Chondrocyte (in vitro differentiated cells): ENCODE measurements at regions not wholly inside any gene's neighbourhood (a gene's known extent, or its start where the extent isn't known, plus 50 kb on each side); places are given as distances from the start of the nearest gene placed in this dataset.

Source experiments
- DNase-seq: peaks from one replicate; pipeline ENCODE4 v3.0.0; 2021; ENCODE audit warnings: mixed read lengths, low spot score
- H3K27ac Mint-ChIP-seq: one replicate; pipeline ENCODE4 v1.8.0; 2021; ENCODE audit warnings: mild to moderate bottlenecking, moderate library complexity, mixed read lengths; ENCODE audit not compliant: unreplicated experiment
- H3K27me3 Mint-ChIP-seq: 2 replicates; pipeline ENCODE4 v1.8.0; 2021; ENCODE audit warnings: low read depth, mixed read lengths
- H3K36me3 Mint-ChIP-seq: 2 replicates; pipeline ENCODE4 v1.8.0; 2021; ENCODE audit warnings: low read depth, mixed read lengths
- H3K4me1 Mint-ChIP-seq: 2 replicates; pipeline ENCODE4 v1.8.0; 2021; ENCODE audit warnings: low read depth, mild to moderate bottlenecking, mixed read lengths
- H3K4me3 Mint-ChIP-seq: one replicate; pipeline ENCODE4 v1.8.0; 2021; ENCODE audit warnings: mild to moderate bottlenecking, moderate library complexity, mixed read lengths; ENCODE audit not compliant: unreplicated experiment
- H3K9me3 Mint-ChIP-seq: 2 replicates; pipeline ENCODE4 v1.8.0; 2021; ENCODE audit warnings: low read depth, mixed read lengths
- TF ChIP-seq, protein P1 (sequence below): fragments of 200-600 bp; sonication (generic); IDR thresholded peaks from 2 replicates; pipeline ENCODE4 v1.5.0; 2021; ENCODE audit warnings: antibody characterized with exemption, mild to moderate bottlenecking, moderate library complexity

DNA sequence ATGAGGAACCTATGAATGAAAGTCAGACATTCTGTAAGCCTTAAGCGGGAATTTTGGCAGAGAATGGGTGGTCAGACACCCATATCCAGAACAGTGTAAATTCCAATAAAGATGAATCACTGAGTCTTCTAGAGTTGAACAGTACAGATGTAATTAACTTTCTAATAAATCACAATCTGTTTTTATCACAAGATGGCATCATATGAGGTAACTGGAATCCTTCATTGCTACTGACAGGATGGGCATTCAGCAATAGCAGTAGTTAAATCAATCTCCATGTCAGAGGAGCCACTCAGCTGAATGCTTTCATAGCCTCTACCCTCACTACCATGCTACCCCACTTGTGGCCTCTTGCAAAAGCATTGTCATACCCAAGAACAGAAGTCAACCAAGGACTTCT is 690.3 kb downstream of the AMY1C start:
- Mint-ChIP-seq H3K27me3 (no peaks in the 10 kb centered on the region), H3K9me3 (no peaks in the 10 kb centered on the region), H3K27ac (no peak overlapping the region), H3K4me3 (no peak overlapping the region), H3K36me3 (no peaks in the 10 kb centered on the region), H3K4me1 (no peaks in the 10 kb centered on the region)
- TF ChIP-seq, protein P1, sequence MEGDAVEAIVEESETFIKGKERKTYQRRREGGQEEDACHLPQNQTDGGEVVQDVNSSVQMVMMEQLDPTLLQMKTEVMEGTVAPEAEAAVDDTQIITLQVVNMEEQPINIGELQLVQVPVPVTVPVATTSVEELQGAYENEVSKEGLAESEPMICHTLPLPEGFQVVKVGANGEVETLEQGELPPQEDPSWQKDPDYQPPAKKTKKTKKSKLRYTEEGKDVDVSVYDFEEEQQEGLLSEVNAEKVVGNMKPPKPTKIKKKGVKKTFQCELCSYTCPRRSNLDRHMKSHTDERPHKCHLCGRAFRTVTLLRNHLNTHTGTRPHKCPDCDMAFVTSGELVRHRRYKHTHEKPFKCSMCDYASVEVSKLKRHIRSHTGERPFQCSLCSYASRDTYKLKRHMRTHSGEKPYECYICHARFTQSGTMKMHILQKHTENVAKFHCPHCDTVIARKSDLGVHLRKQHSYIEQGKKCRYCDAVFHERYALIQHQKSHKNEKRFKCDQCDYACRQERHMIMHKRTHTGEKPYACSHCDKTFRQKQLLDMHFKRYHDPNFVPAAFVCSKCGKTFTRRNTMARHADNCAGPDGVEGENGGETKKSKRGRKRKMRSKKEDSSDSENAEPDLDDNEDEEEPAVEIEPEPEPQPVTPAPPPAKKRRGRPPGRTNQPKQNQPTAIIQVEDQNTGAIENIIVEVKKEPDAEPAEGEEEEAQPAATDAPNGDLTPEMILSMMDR, result no peak
- DNase-seq, result no peak

DNA sequence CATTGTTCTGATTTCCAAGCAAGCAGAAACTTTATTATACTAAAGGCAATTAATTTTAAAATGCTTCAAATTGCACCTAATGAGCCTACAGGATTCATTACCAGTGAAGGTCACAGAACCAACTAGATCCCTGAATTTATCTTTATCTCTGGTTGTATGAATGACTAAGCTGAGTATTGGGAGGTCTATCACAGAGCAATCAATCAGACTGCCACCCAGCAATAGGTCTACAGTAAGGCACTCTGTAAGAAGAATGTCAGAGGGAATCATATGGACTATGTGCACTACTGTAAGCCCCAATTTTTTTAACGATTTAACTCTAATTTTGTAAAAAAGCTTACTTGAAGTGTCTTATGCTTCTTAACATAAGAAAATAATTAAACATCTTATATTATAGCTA is 707.0 kb downstream of the AMY1C start:
- Mint-ChIP-seq H3K27me3 (no peaks in the 10 kb centered on the region), H3K4me3 (no peak overlapping the region), H3K36me3 (no peaks in the 10 kb centered on the region), H3K4me1 (no peaks in the 10 kb centered on the region), H3K27ac (no peak overlapping the region), H3K9me3 (peaks cover 45% of the 10 kb centered on the region)
- TF ChIP-seq, protein P1, result no peak
- DNase-seq, result no peak

DNA sequence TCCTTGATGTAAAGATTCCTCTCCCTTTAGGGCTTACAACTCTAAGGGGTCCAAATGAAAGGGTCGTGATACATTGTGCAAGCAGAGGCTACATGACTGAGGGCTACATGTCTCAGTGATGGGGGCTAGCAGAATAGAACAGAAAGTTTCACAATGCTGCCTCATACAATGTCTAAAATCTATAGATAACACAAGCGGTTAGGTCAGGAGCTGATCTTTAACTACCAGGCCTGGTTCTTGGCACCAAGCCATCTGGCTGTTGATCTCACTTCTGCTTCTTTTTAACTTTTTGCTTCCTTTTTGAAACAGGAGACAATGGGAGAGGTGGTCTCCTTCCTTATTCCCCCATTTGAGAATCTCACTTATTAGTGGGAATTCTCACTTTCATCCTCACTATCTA is 710.2 kb downstream of the AMY1C start:
- H3K4me1 Mint-ChIP-seq, result no peaks in the 10 kb centered on the region
- no peak overlapping the region for H3K4me3 Mint-ChIP-seq
- no peak overlapping the region for H3K27ac Mint-ChIP-seq
- H3K36me3 Mint-ChIP-seq, result no peaks in the 10 kb centered on the region
- no peak for DNase-seq
- H3K27me3 Mint-ChIP-seq, result no peaks in the 10 kb centered on the region
- peaks cover 33% of the 10 kb centered on the region for H3K9me3 Mint-ChIP-seq
- TF ChIP-seq, protein P1, result no peak

DNA sequence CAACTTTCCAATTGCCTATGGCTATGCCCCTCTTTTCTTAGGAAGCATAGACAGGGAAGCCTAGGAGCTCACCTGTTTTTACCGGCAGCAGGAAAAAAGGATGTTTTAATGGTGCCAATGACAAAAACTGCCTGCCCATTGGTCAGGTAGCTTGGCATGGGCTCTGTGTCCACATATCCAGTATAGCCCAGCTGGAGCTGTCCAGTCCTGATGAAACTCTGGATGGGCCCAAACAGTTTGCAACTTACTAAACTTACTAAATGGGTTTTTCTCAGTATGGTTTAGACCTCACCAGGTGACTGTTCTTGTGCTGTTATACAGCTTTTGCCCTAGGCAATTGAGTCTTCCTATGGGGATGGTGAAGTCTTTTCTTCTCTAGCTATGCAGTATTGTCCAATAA is 711.2 kb downstream of the AMY1C start:
- Mint-ChIP-seq H3K36me3 (no peaks in the 10 kb centered on the region), H3K4me3 (no peak overlapping the region), H3K9me3 (peaks cover 30% of the 10 kb centered on the region), H3K27me3 (no peaks in the 10 kb centered on the region), H3K27ac (no peak overlapping the region), H3K4me1 (no peaks in the 10 kb centered on the region)
- TF ChIP-seq, protein P1, result no peak
- DNase-seq, result no peak

DNA sequence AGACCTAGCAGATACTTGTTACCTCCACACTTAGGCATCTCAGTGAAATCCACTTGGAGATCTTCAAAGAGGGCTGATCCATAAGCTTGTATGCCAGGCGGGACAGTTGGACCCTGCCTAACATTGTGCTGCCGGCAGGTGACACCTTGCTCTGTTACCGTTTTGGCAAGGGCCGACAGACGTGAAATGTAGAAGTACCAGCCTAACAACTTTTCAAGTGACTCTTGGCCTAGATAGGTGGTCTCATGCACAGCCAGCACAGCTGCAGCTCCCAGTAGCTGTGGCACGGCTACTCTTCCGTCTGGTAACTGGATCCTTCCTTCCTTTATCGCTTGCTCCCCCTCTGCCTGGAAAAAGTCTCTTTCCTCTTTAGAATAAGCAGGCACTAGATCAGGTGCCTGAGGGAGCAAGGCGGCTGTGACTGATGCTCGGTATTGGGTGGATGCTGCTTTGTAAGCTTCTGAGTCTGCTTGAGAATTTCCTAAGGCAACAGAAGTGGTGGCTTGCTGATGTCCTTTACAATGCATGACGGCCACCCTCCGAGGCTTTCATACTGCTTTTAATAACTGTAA is 713.5 kb downstream of the AMY1C start:
- TF ChIP-seq, protein P1, result no peak
- no peaks in the 10 kb centered on the region for H3K27me3 Mint-ChIP-seq
- H3K36me3 Mint-ChIP-seq, result no peaks in the 10 kb centered on the region
- H3K4me3 Mint-ChIP-seq, result no peak overlapping the region
- DNase-seq, result no peak
- H3K9me3 Mint-ChIP-seq, result peaks cover 39% of the 10 kb centered on the region
- no peak overlapping the region for H3K27ac Mint-ChIP-seq
- H3K4me1 Mint-ChIP-seq, result no peaks in the 10 kb centered on the region
